Psoas muscle (tissue), 7 donors: ENCODE measurements at regions not wholly inside any gene's neighbourhood (a gene's known extent, or its start where the extent isn't known, plus 50 kb on each side); places are given as distances from the start of the nearest gene placed in this dataset.

Experiments
- ATAC-seq, 4 donors: fragments of 200-7000 bp; cut with Tn5 transposase; one replicate each; pipeline ENCODE4 v1.9.1; 2020; ENCODE audit warnings: moderate library complexity in 3 of 4, mild to moderate bottlenecking in 2 of 4
- DNase-seq, 2 donors: peaks; one replicate each; pipeline ENCODE4 v3.0.0-alpha.2; 2020
- H3K27ac ChIP-seq: fragments of 200-600 bp; one replicate; pipeline ENCODE4 v1.8.0; 2022
- H3K27me3 ChIP-seq, 3 donors: fragments of 200-600 bp in 1 of 3; one replicate each; pipeline versions ENCODE4 v1.6.1 to v1.8.0; 2013 to 2022; ENCODE audit warnings: low read length in 2 of 3, mild to moderate bottlenecking in 2 of 3, moderate library complexity in 1 of 3; ENCODE audit not compliant: insufficient read depth in 3 of 3
- H3K36me3 ChIP-seq, 2 donors: fragments of 200-600 bp in 1 of 2; one replicate each; pipeline versions ENCODE4 v1.6.1 to v1.8.0; 2013 to 2022; ENCODE audit warnings: low read depth in 1 of 2, mild to moderate bottlenecking in 1 of 2, moderate library complexity in 1 of 2; ENCODE audit not compliant: insufficient read depth in 1 of 2
- H3K4me1 ChIP-seq: fragments of 200-600 bp; one replicate; pipeline ENCODE4 v1.8.0; 2022
- H3K4me3 ChIP-seq: fragments of 200-600 bp; one replicate; pipeline ENCODE4 v1.8.0; 2022; ENCODE audit warnings: mild to moderate bottlenecking
- H3K9me3 ChIP-seq: fragments of 200-600 bp; one replicate; pipeline ENCODE4 v1.8.0; 2022
- CTCF ChIP-seq: fragments of 200-600 bp; IDR thresholded peaks from one replicate; pipeline ENCODE4 v1.8.0; 2022; ENCODE audit warnings: antibody characterized with exemption
- WGBS, 3 donors: extraction: QIAGEN DNeasy Blood & Tissue Kit; methylation state at CpG; one replicate each; pipeline versions ENCODE4 v1.1.6 to v1.1.7; 2013; 5-methylcytosine and 5-hydroxymethylcytosine counted together
- intact Hi-C, 2 donors: fragments of 100-400 bp; cut with DNase I; formaldehyde crosslinking; loops; one replicate each; pipeline versions ENCODE4 v1.11.0 to v1.14.2; 2022
- donor health status: healthy with polysubstance abuse.
- donor health status: DM: no; HTN: no; CAD: no; lungs with moderate emphysema.
- donor health status: Bipolar disorder and iron deficiency.
- donor health status: healthy.
- donor health status: DM: yes; HTN: yes; CAD: no.
- donor health status: DM: no; HTN: no; CAD: no.
- donor health status: DM: yes; HTN: yes; CAD: no.

DNA sequence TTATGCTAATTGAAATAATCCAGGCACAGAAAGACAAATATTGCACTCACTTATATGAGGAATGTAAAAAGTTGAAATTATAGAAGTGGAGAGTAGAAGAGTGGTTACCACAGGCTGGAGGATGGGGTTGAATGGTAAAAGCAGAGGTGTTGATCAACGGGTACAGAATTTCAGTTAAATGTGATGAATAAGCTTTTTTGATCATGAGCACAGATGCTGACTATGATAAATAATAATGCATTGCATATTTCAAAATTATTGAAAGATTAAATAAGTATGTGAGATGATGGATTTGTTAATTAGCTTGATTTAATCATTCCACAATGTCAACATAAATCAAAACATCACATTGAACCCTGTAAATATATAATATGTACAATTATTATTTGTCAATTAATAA, 213.1 kb downstream of the DCAF12L2 start:
- H3K4me1 ChIP-seq, result no peaks in the 10 kb centered on the region
- 65 to 89% (median 79%) methylated on average over 1 of the region's 1 CpG for WGBS, 3 donors
- no peak for ATAC-seq

DNA sequence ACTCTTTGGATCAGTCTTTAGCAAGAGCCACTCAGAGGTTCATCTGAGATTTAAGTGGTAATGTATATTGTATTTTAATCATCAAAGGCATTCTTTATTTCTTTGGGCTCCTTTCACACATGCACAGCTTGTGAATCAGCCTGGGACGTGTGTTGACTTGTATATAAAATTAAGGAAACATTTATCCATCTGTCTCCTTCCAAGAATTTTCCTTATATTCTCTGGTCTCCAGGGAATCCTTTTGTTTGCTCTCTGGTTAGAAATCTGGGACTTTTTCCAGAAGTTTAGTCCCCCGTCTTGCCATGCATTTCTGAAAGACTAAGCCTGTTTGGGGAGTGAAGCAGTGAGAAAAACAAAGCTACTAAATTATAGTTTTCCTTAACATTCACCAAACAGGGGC, 212.3 kb downstream of the DCAF12L2 start:
- DNase-seq (no peak), ATAC-seq (no peak)
- H3K4me3 ChIP-seq, result no peak overlapping the region
- TF ChIP-seq CTCF, result no peak
- WGBS, 3 donors, result 4 to 20% (median 16%) methylated on average over 2 of the region's 2 CpGs
- no peaks in the 10 kb centered on the region for H3K4me1 ChIP-seq
- no peaks in the 10 kb centered on the region for H3K36me3 ChIP-seq
- H3K27ac ChIP-seq, result no peak overlapping the region
- no peaks in the 10 kb centered on the region for H3K9me3 ChIP-seq
- no peaks in the 10 kb centered on the region for H3K27me3 ChIP-seq
- intact Hi-C loops, result no loop called here

More for the DNA sequence above, 213.1 kb downstream of the DCAF12L2 start:
- Histone ChIP-seq H3K27ac (no peak overlapping the region), H3K4me3 (no peak overlapping the region), H3K27me3 (no peaks in the 10 kb centered on the region), H3K36me3 (no peaks in the 10 kb centered on the region), H3K9me3 (no peaks in the 10 kb centered on the region)
- intact Hi-C loops, result no loop called here
- DNase-seq, result no peak
- TF ChIP-seq CTCF, result no peak

DNA sequence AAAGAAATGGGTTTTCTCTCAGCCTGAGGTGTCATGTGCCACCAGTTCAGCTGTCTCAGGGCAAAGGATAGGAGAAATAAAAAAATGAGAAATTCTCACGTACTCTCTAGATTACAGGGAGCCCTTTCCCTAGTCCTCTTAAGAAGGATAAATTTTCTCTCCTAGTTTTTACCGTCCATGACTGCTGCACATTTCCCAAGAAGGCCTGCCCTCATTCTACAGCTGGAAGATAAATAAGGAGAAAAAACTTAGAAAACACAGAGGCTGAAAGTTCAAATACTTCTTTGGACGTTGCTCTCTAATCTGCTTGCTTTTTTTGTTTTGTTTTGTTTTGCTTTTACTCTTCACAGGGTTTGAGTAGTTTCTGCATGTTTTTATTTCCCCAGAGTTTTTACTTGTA, 211.9 kb downstream of the DCAF12L2 start:
- DNase-seq (no peak), ATAC-seq (no peak)
- H3K9me3 ChIP-seq, result no peaks in the 10 kb centered on the region
- H3K4me3 ChIP-seq, result no peak overlapping the region
- no peak for TF ChIP-seq CTCF
- H3K4me1 ChIP-seq, result no peaks in the 10 kb centered on the region
- intact Hi-C loops, result no loop called here
- H3K27me3 ChIP-seq, result no peaks in the 10 kb centered on the region
- WGBS, 3 donors, result 19 to 32% (median 32%) methylated on average over 3 of the region's 3 CpGs
- H3K27ac ChIP-seq, result no peak overlapping the region
- H3K36me3 ChIP-seq, result no peaks in the 10 kb centered on the region

GRCh38 chrX:125977851-125978250, 188.2 kb downstream of the DCAF12L2 start:
- Histone ChIP-seq H3K36me3 (no peaks in the 10 kb centered on the region), H3K4me3 (no peak overlapping the region), H3K27ac (no peak overlapping the region), H3K4me1 (no peaks in the 10 kb centered on the region), H3K27me3 (no peaks in the 10 kb centered on the region), H3K9me3 (no peaks in the 10 kb centered on the region)
- DNase-seq (no peak), ATAC-seq (no peak)
- no peak for TF ChIP-seq CTCF
- intact Hi-C loops, result no loop called here
- whole genome bisulfite sequencing, 3 donors, result 65 to 76% (median 74%) methylated on average over 2 of the region's 2 CpGs

DNA sequence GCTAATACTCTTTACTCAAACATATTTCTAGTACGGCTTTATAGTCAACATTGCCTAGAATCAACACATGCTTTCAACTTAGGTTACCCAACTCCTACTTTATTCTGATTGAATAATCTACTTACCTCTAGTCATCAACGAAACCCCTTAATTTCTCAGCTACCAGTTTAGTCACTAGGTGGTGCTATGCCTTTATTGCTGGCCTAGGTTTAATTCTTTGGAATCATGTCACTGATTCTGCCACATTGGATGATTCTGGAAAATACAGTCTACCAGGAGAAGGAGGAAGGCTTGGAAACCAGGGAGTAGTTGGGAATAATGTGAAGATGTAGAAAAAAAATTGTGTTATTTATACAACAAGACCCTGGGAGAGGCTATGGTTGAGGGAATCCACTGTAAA, 167.7 kb downstream of the DCAF12L2 start:
- Histone ChIP-seq H3K36me3 (no peaks in the 10 kb centered on the region), H3K27ac (no peak overlapping the region), H3K27me3 (no peaks in the 10 kb centered on the region), H3K4me1 (no peaks in the 10 kb centered on the region), H3K4me3 (no peak overlapping the region), H3K9me3 (no peaks in the 10 kb centered on the region)
- 7 to 39% (median 9%) methylated on average over 2 of the region's 2 CpGs for WGBS, 3 donors
- TF ChIP-seq CTCF, result peak; percentile 9
- ATAC-seq (no peak), DNase-seq (no peak)
- intact Hi-C loops, result no loop called here
